GM23338 (cell line): ENCODE measurements at regions not wholly inside any gene's neighbourhood (a gene's known extent, or its start where the extent isn't known, plus 50 kb on each side); places are given as distances from the start of the nearest gene placed in this dataset.

ENCODE experiments used
- ATAC-seq: fragments of 200-7000 bp; cut with Tn5 transposase; 3 replicates; pipeline ENCODE4 v1.9.1; 2020
- DNase-seq: peaks from one replicate; pipeline ENCODE4 v3.0.0-alpha.2; 2015; ENCODE audit warnings: low spot score
- H2AFZ ChIP-seq: fragments of 200-600 bp; sonication (generic); 2 replicates; pipeline ENCODE4 v1.8.0; 2016; ENCODE audit warnings: antibody characterized with exemption, mild to moderate bottlenecking, moderate library complexity
- H3F3A ChIP-seq: fragments of 200-600 bp; sonication (generic); replicated peaks from 2 replicates; pipeline ENCODE4 v1.8.0; 2017; ENCODE audit warnings: antibody characterized with exemption, mixed run types, low read depth
- H3K27ac ChIP-seq: fragments of 200-600 bp; sonication (generic); 2 replicates; pipeline ENCODE4 v1.6.1; 2016; ENCODE audit warnings: low read depth
- H3K27me3 ChIP-seq: fragments of 200-600 bp; sonication (generic); 2 replicates; pipeline ENCODE4 v1.8.0; 2016; ENCODE audit warnings: mild to moderate bottlenecking, mixed run types, moderate library complexity; ENCODE audit not compliant: insufficient read depth
- H3K36me3 ChIP-seq: fragments of 200-600 bp; sonication (generic); 2 replicates; pipeline ENCODE4 v1.8.0; 2016; ENCODE audit warnings: mild to moderate bottlenecking; ENCODE audit not compliant: insufficient read depth
- H3K4me1 ChIP-seq: fragments of 200-600 bp; sonication (generic); 2 replicates; pipeline ENCODE4 v1.8.0; 2016; ENCODE audit warnings: mild to moderate bottlenecking, moderate library complexity; ENCODE audit not compliant: insufficient read depth
- H3K4me2 ChIP-seq: fragments of 200-600 bp; sonication (generic); 2 replicates; pipeline ENCODE4 v1.7.1; 2017; ENCODE audit warnings: mixed run types
- H3K4me3 ChIP-seq: fragments of 200-600 bp; sonication (generic); 2 replicates; pipeline ENCODE4 v1.6.1; 2016; ENCODE audit warnings: mixed run types
- H3K79me2 ChIP-seq: fragments of 200-600 bp; sonication (generic); replicated peaks from 2 replicates; pipeline ENCODE4 v1.8.0; 2017; ENCODE audit warnings: mild to moderate bottlenecking; ENCODE audit not compliant: insufficient read depth
- H3K9me2 ChIP-seq: fragments of 200-600 bp; sonication (generic); 2 replicates; pipeline ENCODE4 v1.8.0; 2017; ENCODE audit not compliant: insufficient read depth
- H4K20me1 ChIP-seq: fragments of 200-600 bp; sonication (generic); replicated peaks from 2 replicates; pipeline ENCODE4 v1.8.0; 2017; ENCODE audit warnings: mild to moderate bottlenecking; ENCODE audit not compliant: insufficient read depth
- H3K27ac Mint-ChIP-seq: 2 replicates; pipeline ENCODE4 v1.8.0; 2020; ENCODE audit warnings: inconsistent platforms, mild to moderate bottlenecking, moderate library complexity, mixed read lengths
- H3K27me3 Mint-ChIP-seq: 3 replicates; pipeline ENCODE4 v1.8.0; 2022; ENCODE audit warnings: low read depth, mild to moderate bottlenecking, moderate library complexity, mixed read lengths, inconsistent platforms; ENCODE audit not compliant: insufficient read depth, poor library complexity
- H3K36me3 Mint-ChIP-seq: 3 replicates; pipeline ENCODE4 v1.8.0; 2021; ENCODE audit warnings: low read depth, mild to moderate bottlenecking, inconsistent platforms, moderate library complexity, mixed read lengths
- H3K4me1 Mint-ChIP-seq: 3 replicates; pipeline ENCODE4 v1.8.0; 2020; ENCODE audit warnings: mild to moderate bottlenecking, inconsistent platforms, mixed read lengths
- H3K4me3 Mint-ChIP-seq: 3 replicates; pipeline ENCODE4 v1.8.0; 2021; ENCODE audit warnings: moderate library complexity, mild to moderate bottlenecking, inconsistent platforms, mixed read lengths
- H3K9me3 Mint-ChIP-seq: 3 replicates; pipeline ENCODE4 v1.8.0; 2020; ENCODE audit warnings: moderate library complexity, mild to moderate bottlenecking, inconsistent platforms, mixed read lengths
- CREB1 ChIP-seq: fragments of 250-450 bp; sonication (Bioruptor Pico); IDR thresholded peaks from 2 replicates; pipeline ENCODE4 v1.5.0; 2020; ENCODE audit warnings: low read depth, mild to moderate bottlenecking, moderate library complexity
- ETS1 ChIP-seq: IDR thresholded peaks from 2 replicates; pipeline ENCODE4 v1.6.1; 2016; ENCODE audit warnings: antibody characterized with exemption
- EZH2 ChIP-seq: fragments of 200-600 bp; sonication (generic); IDR thresholded peaks from one replicate; pipeline ENCODE4 v1.8.0; 2017; ENCODE audit warnings: antibody characterized with exemption, mild to moderate bottlenecking, low read depth; ENCODE audit not compliant: unreplicated experiment
- EZH2phosphoT487 ChIP-seq: fragments of 200-600 bp; sonication (generic); IDR thresholded peaks from one replicate; pipeline ENCODE4 v1.8.1; 2018; ENCODE audit warnings: antibody characterized with exemption; ENCODE audit not compliant: unreplicated experiment
- JUNB ChIP-seq: IDR thresholded peaks from one replicate; pipeline ENCODE4 v1.6.1; 2016; ENCODE audit warnings: antibody characterized with exemption; ENCODE audit not compliant: unreplicated experiment
- NANOG ChIP-seq: IDR thresholded peaks from 2 replicates; pipeline ENCODE4 v1.6.1; 2016; ENCODE audit warnings: antibody characterized with exemption, borderline replicate concordance
- POLR2AphosphoS5 ChIP-seq: IDR thresholded peaks from 2 replicates; pipeline ENCODE4 v1.6.1; 2016; ENCODE audit warnings: antibody characterized with exemption, low read depth
- STAT1 ChIP-seq: IDR thresholded peaks from one replicate; pipeline ENCODE4 v1.6.1; 2016; ENCODE audit warnings: antibody characterized with exemption; ENCODE audit not compliant: unreplicated experiment
- ZNF114 ChIP-seq: fragments of 250-450 bp; sonication (Bioruptor Pico); IDR thresholded peaks from 2 replicates; pipeline ENCODE4 v1.5.0; 2020; ENCODE audit warnings: mild to moderate bottlenecking, moderate library complexity
- ZNF331 ChIP-seq: fragments of 250-450 bp; sonication (Bioruptor Pico); IDR thresholded peaks from 2 replicates; pipeline ENCODE4 v1.5.0; 2020; ENCODE audit warnings: low read depth, mild to moderate bottlenecking, moderate library complexity
- ZNF462 ChIP-seq: fragments of 250-450 bp; sonication (Bioruptor Pico); IDR thresholded peaks from 2 replicates; pipeline ENCODE4 v1.5.0; 2020; ENCODE audit warnings: mild to moderate bottlenecking, moderate library complexity
- TF ChIP-seq, protein P1 (sequence below): IDR thresholded peaks from one replicate; pipeline ENCODE4 v1.6.1; 2018; ENCODE audit warnings: antibody characterized with exemption; ENCODE audit not compliant: unreplicated experiment
- TF ChIP-seq, protein P2 (sequence below), 2 experiments: fragments of 200-600 bp in 1 of 2; sonication (generic) in 1 of 2; conservative IDR thresholded peaks; 2 replicates each; pipeline versions ENCODE4 v1.5.1 to v1.6.1; 2016 to 2017; ENCODE audit warnings: antibody characterized with exemption in 2 of 2, low read depth in 2 of 2, mild to moderate bottlenecking in 2 of 2, moderate library complexity in 1 of 2

DNA sequence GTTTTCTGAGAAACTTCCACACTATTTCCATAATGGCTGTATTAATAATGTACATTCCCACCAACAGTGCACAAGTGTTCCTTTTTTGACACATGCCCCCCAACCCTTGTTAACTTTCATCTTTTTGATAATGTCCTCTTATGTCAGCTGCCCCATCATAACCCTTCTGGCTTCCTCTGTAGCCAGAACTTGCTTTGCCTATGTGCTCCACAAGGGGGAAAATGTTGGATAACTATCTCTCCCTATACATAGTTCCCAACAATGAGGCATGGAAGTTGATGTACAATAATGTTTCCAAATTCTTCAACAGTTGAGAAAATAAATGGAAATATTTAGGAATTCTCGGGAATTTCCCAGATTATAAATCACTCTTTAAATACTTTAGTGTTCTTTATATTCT is 142.9 kb downstream of the ASB9 start:
- Histone ChIP-seq H3K79me2 (no peaks in the 10 kb centered on the region), H4K20me1 (no peaks in the 10 kb centered on the region), H3K27ac (no peak overlapping the region), H3K4me3 (no peak overlapping the region), H3K9me2 (no peaks in the 10 kb centered on the region), H3K27me3 (no peaks in the 10 kb centered on the region), H2AFZ (no peak overlapping the region), H3F3A (no peaks in the 10 kb centered on the region), H3K4me2 (no peak overlapping the region), H3K36me3 (no peaks in the 10 kb centered on the region), H3K4me1 (no peaks in the 10 kb centered on the region)
- H3K27ac Mint-ChIP-seq: no peak overlapping the region
- DNase-seq (no peak), ATAC-seq (no peak)
- no peaks in the 10 kb centered on the region for H3K9me3 Mint-ChIP-seq
- TF ChIP-seq, protein P1, sequence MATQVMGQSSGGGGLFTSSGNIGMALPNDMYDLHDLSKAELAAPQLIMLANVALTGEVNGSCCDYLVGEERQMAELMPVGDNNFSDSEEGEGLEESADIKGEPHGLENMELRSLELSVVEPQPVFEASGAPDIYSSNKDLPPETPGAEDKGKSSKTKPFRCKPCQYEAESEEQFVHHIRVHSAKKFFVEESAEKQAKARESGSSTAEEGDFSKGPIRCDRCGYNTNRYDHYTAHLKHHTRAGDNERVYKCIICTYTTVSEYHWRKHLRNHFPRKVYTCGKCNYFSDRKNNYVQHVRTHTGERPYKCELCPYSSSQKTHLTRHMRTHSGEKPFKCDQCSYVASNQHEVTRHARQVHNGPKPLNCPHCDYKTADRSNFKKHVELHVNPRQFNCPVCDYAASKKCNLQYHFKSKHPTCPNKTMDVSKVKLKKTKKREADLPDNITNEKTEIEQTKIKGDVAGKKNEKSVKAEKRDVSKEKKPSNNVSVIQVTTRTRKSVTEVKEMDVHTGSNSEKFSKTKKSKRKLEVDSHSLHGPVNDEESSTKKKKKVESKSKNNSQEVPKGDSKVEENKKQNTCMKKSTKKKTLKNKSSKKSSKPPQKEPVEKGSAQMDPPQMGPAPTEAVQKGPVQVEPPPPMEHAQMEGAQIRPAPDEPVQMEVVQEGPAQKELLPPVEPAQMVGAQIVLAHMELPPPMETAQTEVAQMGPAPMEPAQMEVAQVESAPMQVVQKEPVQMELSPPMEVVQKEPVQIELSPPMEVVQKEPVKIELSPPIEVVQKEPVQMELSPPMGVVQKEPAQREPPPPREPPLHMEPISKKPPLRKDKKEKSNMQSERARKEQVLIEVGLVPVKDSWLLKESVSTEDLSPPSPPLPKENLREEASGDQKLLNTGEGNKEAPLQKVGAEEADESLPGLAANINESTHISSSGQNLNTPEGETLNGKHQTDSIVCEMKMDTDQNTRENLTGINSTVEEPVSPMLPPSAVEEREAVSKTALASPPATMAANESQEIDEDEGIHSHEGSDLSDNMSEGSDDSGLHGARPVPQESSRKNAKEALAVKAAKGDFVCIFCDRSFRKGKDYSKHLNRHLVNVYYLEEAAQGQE: no peak
- TF ChIP-seq ZNF114 (CRISPR knock-in tag): no peak
- TF ChIP-seq STAT1: no peak
- TF ChIP-seq NANOG: no peak
- TF ChIP-seq, protein P2, sequence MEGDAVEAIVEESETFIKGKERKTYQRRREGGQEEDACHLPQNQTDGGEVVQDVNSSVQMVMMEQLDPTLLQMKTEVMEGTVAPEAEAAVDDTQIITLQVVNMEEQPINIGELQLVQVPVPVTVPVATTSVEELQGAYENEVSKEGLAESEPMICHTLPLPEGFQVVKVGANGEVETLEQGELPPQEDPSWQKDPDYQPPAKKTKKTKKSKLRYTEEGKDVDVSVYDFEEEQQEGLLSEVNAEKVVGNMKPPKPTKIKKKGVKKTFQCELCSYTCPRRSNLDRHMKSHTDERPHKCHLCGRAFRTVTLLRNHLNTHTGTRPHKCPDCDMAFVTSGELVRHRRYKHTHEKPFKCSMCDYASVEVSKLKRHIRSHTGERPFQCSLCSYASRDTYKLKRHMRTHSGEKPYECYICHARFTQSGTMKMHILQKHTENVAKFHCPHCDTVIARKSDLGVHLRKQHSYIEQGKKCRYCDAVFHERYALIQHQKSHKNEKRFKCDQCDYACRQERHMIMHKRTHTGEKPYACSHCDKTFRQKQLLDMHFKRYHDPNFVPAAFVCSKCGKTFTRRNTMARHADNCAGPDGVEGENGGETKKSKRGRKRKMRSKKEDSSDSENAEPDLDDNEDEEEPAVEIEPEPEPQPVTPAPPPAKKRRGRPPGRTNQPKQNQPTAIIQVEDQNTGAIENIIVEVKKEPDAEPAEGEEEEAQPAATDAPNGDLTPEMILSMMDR (conservative IDR thresholded peaks at IDR 0.05; ENCODE audit: low read depth in 2 of 2): no peak; a peak in 1 of 4 replicates
- no peak for TF ChIP-seq CREB1 (CRISPR knock-in tag)
- no peak for TF ChIP-seq JUNB
- no peak for TF ChIP-seq ETS1
- TF ChIP-seq EZH2phosphoT487: no peak
- TF ChIP-seq ZNF462 (CRISPR knock-in tag): no peak
- TF ChIP-seq POLR2AphosphoS5: no peak
- no peak for TF ChIP-seq EZH2
- TF ChIP-seq ZNF331 (CRISPR knock-in tag): no peak
- no peak overlapping the region for H3K4me3 Mint-ChIP-seq
- no peaks in the 10 kb centered on the region for H3K36me3 Mint-ChIP-seq
- H3K4me1 Mint-ChIP-seq: no peaks in the 10 kb centered on the region
- peaks cover 2% of the 10 kb centered on the region for H3K27me3 Mint-ChIP-seq
